ENCODE measurements at regions not wholly inside any gene's neighbourhood (a gene's known extent, or its start where the extent isn't known, plus 50 kb on each side); places are given as distances from the start of the nearest gene placed in this dataset.

DNA sequence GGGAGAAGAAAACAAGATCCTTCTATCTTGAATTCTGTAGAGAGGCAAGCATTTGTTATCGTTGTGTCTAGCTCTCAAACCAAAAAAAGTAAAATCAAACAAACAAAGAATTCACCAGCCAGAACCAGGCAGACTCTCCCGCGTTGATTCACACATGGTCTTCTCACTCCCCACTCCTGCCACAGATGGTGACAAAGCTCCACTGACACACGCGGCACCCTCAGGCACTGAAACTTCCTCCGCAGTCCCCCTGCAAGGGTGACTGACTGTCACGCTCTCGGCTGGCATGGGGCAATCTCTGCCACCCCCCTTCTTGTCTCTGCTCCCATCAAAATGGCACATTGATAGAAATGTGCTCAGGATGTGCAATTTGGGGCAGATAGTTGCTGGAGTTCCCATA lies 304.9 kb downstream of the DHX15 start:
- Mint-ChIP-seq H3K27ac (no peak overlapping the region), H3K4me1 (no peaks in the 10 kb centered on the region), H3K9me3 (peaks cover 0 to 15% (median 4%) of the 10 kb centered on the region in 6 donors), H3K27me3 (ENCODE audit: low read depth in 3 of 3) (peaks cover 2 to 5% (median 4%) of the 10 kb centered on the region in 3 donors), H3K36me3 (no peaks in the 10 kb centered on the region), H3K4me3 (no peak overlapping the region)
- DNase-seq, result no peak

DNA sequence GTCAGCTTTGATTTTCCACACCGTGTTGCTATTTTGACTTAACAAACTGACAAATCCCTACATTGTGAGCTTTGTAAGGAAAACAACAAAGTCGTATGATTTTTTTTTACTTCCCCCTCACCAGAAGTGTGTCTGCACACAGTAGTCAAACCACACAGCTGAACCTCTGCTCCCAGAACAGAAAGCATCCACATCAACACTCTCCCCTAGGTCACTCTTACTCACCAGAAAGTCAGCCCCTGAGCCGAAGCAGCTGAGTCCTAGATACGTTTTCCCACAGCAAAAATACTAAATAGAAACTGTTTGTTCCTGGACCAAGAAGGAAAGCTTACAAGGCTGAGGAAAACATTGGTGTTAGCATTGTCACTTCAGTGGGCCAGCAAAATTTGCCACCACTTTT lies 305.7 kb downstream of the DHX15 start:
- Mint-ChIP-seq H3K27me3 (ENCODE audit: low read depth in 3 of 3) (peaks cover 2 to 5% (median 4%) of the 10 kb centered on the region in 3 donors), H3K36me3 (no peaks in the 10 kb centered on the region), H3K4me1 (no peaks in the 10 kb centered on the region), H3K4me3 (no peak overlapping the region), H3K27ac (no peak overlapping the region), H3K9me3 (peaks cover 0 to 15% (median 4%) of the 10 kb centered on the region in 6 donors)
- no peak for DNase-seq

DNA sequence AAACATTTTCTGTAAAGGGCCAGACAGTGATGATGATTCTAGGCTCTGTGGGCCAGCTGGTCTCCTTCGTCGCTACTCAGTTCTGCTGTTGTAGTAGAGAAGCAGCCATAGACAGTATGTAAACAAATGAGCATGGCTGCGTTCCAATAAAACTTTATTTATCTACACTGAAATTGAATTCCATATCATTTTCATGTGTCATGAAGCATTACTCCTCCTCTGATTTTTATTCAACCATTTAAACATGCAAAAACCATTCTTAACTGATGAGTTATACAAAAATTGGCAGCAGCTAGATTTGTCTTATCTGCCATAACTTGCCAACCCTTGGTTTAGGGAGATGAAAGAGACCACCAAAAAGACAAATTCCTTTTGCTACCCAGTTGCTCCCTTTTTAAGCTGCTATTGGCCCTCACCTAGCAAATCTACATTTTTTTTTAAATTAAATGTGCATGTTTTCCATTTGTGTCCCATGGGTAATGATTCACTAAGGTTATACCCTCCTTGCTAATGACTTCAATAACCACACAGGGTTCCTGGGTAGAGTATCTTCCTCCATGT lies 309.9 kb downstream of the DHX15 start:
- no peak overlapping the region for H3K4me3 Mint-ChIP-seq
- H3K36me3 Mint-ChIP-seq, result no peaks in the 10 kb centered on the region
- no peak for DNase-seq

DNA sequence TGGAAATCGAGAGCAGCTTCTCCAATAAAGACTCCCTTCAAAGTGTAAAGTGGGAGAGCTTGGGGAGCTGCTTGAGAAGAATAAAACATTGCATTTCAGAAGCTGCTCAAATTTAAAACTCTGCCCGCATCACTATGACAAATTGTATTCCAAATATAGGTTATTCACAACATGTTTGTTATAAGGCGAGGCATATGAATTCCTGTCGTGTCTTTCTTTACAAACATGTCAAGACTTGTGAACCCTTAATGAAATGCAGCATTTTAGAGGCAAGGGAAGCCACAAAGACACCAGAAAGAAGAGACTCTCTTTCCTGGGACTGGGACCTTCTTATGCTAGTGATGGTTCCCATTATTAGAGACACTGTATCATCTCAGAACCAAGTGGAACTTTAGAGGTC lies 311.2 kb downstream of the DHX15 start:
- H3K36me3 Mint-ChIP-seq, result no peaks in the 10 kb centered on the region
- H3K9me3 Mint-ChIP-seq, result peaks cover 2 to 11% (median 4%) of the 10 kb centered on the region in 6 donors
- peaks cover 0 to 2% (median 0%) of the 10 kb centered on the region in 3 donors for H3K27me3 Mint-ChIP-seq (ENCODE audit: low read depth in 3 of 3)
- no peak overlapping the region for H3K4me3 Mint-ChIP-seq
- no peaks in the 10 kb centered on the region for H3K4me1 Mint-ChIP-seq
- no peak overlapping the region for H3K27ac Mint-ChIP-seq
- DNase-seq, result no peak

More for the DNA sequence above, 309.9 kb downstream of the DHX15 start:
- H3K9me3 Mint-ChIP-seq, result peaks cover 2 to 15% (median 5%) of the 10 kb centered on the region in 6 donors
- H3K27ac Mint-ChIP-seq, result no peak overlapping the region
- H3K27me3 Mint-ChIP-seq (ENCODE audit: low read depth in 3 of 3), result peaks cover 0 to 4% (median 2%) of the 10 kb centered on the region in 3 donors
- no peaks in the 10 kb centered on the region for H3K4me1 Mint-ChIP-seq

DNA sequence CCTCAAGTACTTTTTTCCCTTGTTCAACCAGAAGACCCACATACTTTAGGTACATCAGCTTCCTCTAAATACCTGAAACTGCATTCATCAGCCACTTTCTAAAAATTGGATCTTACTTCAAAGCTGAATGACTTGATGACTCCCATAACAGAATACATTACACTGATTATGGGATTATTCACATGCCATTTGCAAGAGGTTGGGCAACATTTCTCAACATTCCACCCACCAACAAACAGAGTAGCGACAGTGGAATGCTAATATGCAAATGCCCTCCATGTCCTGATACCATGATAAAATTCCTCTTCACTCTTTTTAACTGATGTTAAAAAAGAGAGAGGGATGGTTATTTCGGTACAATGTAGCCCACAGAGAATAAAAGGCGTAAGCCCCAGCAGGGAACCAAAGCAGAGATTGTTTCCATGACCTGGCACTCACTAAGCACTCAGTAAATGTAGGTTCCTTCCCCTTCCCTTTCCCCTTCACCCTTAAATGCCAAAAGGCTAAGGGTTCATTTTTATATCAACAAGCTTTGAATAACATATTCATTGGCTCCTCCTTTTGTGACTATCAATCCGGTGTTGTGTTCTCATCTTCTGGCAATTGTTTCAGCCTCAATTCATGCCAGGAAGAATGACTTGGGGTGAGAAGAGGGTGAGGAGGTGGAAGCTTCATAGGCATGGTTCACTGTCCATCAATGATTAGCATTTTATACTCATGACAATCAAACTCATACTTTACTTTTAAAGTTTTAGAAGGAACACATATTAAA lies 317.2 kb downstream of the DHX15 start:
- Mint-ChIP-seq H3K27ac (no peak overlapping the region), H3K4me3 (no peak overlapping the region), H3K36me3 (no peaks in the 10 kb centered on the region), H3K4me1 (no peaks in the 10 kb centered on the region), H3K27me3 (ENCODE audit: low read depth in 3 of 3) (no peaks in the 10 kb centered on the region), H3K9me3 (peaks cover 0 to 8% (median 5%) of the 10 kb centered on the region in 6 donors)
- DNase-seq, result no peak

DNA sequence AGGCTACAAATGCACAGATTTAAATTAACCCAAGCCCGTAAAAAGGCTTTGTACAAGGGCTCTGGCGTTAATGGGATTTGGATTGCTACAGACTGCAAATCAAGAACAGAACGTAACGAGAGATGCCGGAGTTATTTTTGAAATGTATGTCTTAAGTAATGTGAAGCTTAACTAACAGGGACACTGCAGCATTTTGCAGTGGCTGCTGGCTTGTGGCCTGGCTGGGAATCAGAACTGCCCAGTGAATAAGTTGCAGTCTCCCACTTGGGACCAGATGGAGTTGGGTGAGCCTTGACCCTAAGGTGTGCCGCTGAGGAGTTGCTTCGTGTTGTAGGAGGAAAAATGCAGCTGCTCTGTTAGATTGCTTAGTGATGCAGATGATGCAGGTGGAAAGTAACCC lies 318.4 kb downstream of the DHX15 start:
- Mint-ChIP-seq H3K4me3 (no peak overlapping the region), H3K27ac (no peak overlapping the region), H3K36me3 (no peaks in the 10 kb centered on the region), H3K9me3 (peaks cover 2 to 17% (median 7%) of the 10 kb centered on the region in 6 donors), H3K4me1 (no peaks in the 10 kb centered on the region), H3K27me3 (ENCODE audit: low read depth in 3 of 3) (peaks cover 0 to 1% (median 0%) of the 10 kb centered on the region in 3 donors)
- no peak for DNase-seq

DNA sequence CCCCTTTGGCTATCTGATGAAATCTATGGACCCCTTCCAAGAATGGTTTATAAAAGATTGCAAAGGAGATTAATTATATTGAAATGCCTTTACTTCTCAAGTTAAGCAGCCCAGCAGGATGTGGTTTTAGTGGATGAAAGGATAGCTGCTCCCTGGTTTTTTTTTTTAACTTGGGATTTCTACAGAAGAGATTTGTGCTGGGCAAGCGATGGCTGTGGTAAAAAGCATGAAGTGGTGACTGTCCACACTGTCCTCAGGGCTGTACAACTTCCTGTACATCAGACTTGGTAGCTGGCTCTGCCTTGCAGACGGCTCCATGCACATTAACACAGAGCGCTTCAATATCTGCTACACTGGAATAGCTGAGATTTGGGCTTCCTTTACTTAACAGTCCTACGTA lies 321.7 kb downstream of the DHX15 start:
- Mint-ChIP-seq H3K27me3 (ENCODE audit: low read depth in 3 of 3) (peaks cover 0 to 3% (median 1%) of the 10 kb centered on the region in 3 donors), H3K4me3 (no peak overlapping the region), H3K9me3 (peaks cover 0 to 17% (median 6%) of the 10 kb centered on the region in 6 donors), H3K27ac (no peak overlapping the region), H3K36me3 (no peaks in the 10 kb centered on the region), H3K4me1 (no peaks in the 10 kb centered on the region)
- DNase-seq, result no peak

DNA sequence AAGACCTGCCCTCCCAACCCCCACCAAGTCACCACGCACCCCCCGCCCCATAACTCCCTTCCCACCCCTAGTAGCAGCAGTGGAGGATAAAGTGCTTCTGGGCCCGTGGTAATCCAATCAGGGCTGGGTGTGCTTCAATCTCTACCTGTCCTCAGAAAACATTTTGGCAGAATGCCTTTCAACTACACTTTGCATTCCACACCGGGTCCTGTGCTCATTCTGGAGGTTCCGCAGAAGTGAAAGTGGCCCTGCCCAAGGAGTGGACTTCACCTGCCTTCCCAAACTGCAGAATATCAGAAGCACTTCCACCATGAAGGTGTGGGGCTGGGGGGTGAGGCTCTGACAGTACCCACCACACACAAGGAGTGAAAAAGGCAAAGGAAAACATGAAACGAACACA lies 322.3 kb downstream of the DHX15 start:
- Mint-ChIP-seq H3K36me3 (no peaks in the 10 kb centered on the region), H3K9me3 (peaks cover 0 to 15% (median 6%) of the 10 kb centered on the region in 6 donors), H3K4me3 (no peak overlapping the region), H3K4me1 (no peaks in the 10 kb centered on the region), H3K27me3 (ENCODE audit: low read depth in 3 of 3) (peaks cover 0 to 3% (median 1%) of the 10 kb centered on the region in 3 donors), H3K27ac (no peak overlapping the region)
- no peak for DNase-seq

DNA sequence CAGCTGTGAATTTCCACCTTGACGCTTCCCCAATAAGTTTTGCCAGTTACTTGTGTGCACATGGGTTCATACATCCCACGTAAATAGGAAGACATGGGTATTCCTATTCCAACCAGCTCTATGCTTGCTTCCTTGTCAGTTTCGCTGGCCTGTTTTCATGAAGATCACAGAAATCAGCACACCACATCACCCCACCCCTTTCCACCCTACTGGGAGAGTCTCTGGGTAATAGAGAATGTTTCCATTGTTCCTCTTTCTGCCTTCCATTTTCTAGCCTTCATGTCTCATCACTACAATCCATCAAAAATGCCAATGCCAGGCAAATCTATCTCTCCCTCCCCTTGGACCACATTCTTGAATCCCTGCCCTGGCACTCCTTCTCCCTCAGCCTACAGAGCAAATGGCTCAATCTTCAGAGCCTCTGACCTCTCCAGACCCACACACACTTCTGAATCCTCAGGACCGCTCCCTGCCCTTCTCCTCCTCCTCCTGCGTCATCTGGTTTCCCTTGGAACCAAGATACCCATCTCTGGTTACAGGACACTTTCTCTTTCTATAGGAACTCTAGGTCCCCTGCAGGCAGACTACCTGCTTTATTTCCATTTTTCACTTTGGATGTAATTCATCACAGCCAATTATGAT lies 323.3 kb downstream of the DHX15 start:
- Mint-ChIP-seq H3K4me3 (no peak overlapping the region), H3K27me3 (ENCODE audit: low read depth in 3 of 3) (peaks cover 0 to 3% (median 1%) of the 10 kb centered on the region in 3 donors), H3K27ac (no peak overlapping the region), H3K9me3 (peaks cover 0 to 12% (median 6%) of the 10 kb centered on the region in 6 donors), H3K36me3 (no peaks in the 10 kb centered on the region), H3K4me1 (no peaks in the 10 kb centered on the region)
- no peak for DNase-seq

DNA sequence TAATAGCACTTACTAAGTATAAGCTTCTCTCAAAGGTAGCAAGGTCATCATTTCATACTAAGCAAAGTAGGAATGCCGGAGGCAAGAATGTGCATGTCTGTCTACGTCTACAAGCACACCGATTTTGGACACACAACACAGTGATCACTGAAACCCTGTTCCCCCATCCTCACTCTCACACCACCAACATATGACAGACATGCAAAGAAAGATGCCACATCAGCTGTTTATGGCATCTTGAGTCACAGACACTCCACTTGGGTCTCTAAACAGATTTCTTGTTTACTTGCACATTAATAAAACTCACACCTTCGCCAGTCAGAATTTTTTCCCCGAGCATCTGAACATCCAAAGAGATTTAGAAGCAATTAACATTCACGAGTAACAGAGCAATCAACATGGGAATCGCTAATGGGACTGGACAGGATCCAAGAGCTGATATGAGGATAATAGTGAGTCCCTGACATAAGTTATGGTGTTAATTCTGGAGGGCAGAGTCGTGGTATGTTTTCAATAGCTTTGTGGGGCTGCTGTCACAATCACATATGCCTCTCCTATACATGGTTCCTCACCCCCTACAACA lies 324.1 kb downstream of the DHX15 start:
- Mint-ChIP-seq H3K4me3 (no peak overlapping the region), H3K9me3 (peaks cover 0 to 12% (median 6%) of the 10 kb centered on the region in 6 donors), H3K27me3 (ENCODE audit: low read depth in 3 of 3) (peaks cover 1 to 4% (median 3%) of the 10 kb centered on the region in 3 donors), H3K27ac (no peak overlapping the region), H3K4me1 (no peaks in the 10 kb centered on the region), H3K36me3 (no peaks in the 10 kb centered on the region)
- no peak for DNase-seq

DNA sequence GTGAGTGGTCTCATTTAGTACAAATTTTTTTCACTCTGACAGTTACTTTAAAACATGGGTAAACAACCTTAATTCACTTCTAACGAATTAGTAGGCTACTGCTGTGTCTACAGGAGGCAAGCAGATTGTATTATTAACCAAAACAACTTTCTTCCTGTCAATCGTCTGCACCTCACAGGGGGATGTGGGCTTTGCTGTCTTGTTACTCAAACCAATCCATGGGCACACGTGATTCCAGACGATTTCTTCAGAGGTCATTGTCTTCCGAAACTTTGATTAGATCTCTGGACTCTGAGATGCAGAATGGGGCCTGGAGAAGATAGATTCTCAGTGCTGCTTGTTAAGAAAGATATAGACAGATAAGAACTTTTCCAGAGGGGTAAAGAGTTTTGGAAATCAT lies 327.8 kb downstream of the DHX15 start:
- H3K4me1 Mint-ChIP-seq, result no peaks in the 10 kb centered on the region
- peaks cover 0 to 8% (median 3%) of the 10 kb centered on the region in 6 donors for H3K9me3 Mint-ChIP-seq
- peaks cover 3 to 4% (median 4%) of the 10 kb centered on the region in 3 donors for H3K27me3 Mint-ChIP-seq (ENCODE audit: low read depth in 3 of 3)
- H3K27ac Mint-ChIP-seq, result no peak overlapping the region
- no peak for DNase-seq
- no peak overlapping the region for H3K4me3 Mint-ChIP-seq
- H3K36me3 Mint-ChIP-seq, result no peaks in the 10 kb centered on the region

DNA sequence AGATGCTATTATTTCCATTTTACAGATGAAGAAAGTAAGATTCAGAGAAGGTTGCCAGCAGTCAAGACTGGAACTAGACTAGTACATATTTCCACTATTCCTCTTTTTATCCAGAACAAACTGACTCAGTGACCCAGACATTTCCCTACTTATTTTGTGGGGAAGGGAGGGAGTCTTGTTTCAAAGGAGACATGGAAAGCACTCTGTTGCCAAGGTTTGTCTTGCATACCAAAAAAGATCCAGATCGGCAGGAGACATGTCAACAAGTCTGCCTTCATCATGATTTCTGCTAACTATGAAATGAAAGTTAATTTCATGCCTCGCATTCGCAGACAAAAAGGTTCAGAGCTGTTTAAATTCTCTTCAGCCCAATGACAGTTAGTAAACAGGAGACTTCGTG lies 328.3 kb downstream of the DHX15 start:
- DNase-seq, result no peak
- Mint-ChIP-seq H3K36me3 (no peaks in the 10 kb centered on the region), H3K27ac (no peak overlapping the region), H3K4me3 (no peak overlapping the region), H3K4me1 (no peaks in the 10 kb centered on the region), H3K27me3 (ENCODE audit: low read depth in 3 of 3) (peaks cover 4% of the 10 kb centered on the region in 3 donors), H3K9me3 (peaks cover 0 to 3% (median 1%) of the 10 kb centered on the region in 6 donors)

DNA sequence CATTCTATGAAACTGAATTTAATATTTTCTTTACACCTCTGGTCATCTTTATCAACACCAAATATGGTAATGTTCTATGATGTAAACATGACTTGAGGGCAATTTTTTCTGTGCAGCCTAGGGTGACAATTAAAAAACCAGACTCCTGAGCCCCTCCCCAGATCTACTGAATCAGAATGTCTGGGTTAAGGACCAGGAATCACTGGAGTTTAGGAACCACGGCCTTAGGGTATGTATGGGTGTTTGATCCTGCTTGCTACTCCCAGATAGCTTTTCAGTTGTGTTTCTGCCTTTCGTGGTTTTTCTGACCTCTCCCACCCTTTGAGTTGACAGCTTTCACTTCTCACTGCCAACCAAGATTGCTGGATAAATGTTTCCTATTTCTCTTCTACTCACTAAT lies 332.2 kb downstream of the DHX15 start:
- Mint-ChIP-seq H3K4me3 (no peak overlapping the region), H3K36me3 (no peaks in the 10 kb centered on the region), H3K27me3 (ENCODE audit: low read depth in 3 of 3) (peaks cover 2 to 4% (median 2%) of the 10 kb centered on the region in 3 donors), H3K27ac (no peak overlapping the region), H3K9me3 (peaks cover 0 to 7% (median 0%) of the 10 kb centered on the region in 6 donors), H3K4me1 (no peaks in the 10 kb centered on the region)
- DNase-seq, result no peak

DNA sequence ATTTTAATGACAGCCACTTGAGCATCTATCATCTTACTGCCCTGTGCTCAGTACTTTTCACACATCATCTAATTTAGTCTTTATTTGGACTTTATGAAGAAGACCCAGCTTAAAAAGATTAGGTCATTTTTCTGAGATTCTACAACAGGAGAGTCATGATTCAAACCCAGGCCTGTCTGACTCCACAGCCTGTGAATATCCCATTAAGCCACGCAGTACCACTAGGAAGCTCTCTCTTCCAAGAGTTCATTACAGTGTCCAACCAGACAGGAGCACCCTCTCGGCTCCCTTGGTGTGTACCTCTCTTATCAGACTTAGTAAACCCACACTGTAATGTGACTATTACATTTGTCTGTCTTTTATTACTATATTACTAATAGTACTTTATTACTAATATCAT lies 332.8 kb downstream of the DHX15 start:
- H3K27me3 Mint-ChIP-seq (ENCODE audit: low read depth in 3 of 3), result peaks cover 2 to 4% (median 2%) of the 10 kb centered on the region in 3 donors
- no peaks in the 10 kb centered on the region for H3K36me3 Mint-ChIP-seq
- no peak overlapping the region for H3K4me3 Mint-ChIP-seq
- DNase-seq, result no peak
- peaks cover 0 to 7% (median 0%) of the 10 kb centered on the region in 6 donors for H3K9me3 Mint-ChIP-seq
- no peak overlapping the region for H3K27ac Mint-ChIP-seq
- H3K4me1 Mint-ChIP-seq, result no peaks in the 10 kb centered on the region
